SK-MEL-5 (cell line): ENCODE measurements at regions not wholly inside any gene's neighbourhood (a gene's known extent, or its start where the extent isn't known, plus 50 kb on each side); places are given as distances from the start of the nearest gene placed in this dataset.
"Not testable (repeated sequence)": the region's sequence is repeated elsewhere in the genome, so short reads cannot be mapped to it uniquely, and the experiment has no call there.

Experiments used
- DNase-seq: peaks from one replicate; pipeline ENCODE4 v3.0.0-alpha.2; 2016; ENCODE audit warnings: low read depth, low spot score
- in situ Hi-C: cut with HindIII; loops from 2 replicates; pipeline ENCODE4 v1.10.0; 2016; ENCODE audit warnings: low sequenced_read_pairs, high pct_unique_total_duplicates, low pct_unique_long_range_greater_than_20kb

DNA sequence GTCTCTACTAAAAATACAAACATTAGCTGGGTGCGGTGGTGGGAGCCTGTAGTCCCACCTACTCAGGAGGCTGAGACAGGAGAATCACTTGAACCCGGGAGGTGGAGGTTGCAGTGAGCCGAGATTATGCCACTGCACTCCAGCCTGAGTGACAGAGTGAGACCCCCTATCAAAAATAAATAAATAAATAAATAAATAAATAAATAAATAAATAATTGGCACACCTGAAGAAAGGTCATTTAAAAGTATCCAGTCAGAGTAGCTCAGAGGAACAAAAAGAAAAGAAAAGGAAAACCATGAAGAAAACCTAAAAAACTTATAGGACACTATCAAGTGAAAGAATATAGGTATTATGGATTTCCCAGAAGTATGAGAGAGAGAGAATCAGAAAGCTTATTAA, 330.1 kb upstream of the AR start:
- in situ Hi-C loops, DNase-seq: not testable (repeated sequence)

DNA sequence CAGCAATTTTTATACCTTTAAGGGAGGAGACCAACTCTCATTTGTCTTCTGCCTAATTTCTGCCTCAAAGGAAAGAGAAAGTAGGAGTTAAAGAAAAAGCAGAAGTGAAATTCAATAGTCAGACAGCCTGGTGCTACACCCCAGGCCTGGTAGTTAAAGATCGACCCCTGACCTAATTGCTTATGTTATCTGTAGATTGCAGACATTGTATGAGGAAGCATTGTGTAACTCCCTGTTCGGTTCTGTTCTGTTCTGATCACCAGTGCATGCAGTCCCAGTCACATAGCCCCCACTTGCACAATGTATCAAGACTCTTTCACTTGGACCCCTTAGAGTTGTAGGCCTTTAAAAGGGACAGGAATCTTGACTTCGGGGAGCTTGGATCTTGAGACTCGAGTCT, 335.9 kb upstream of the AR start:
- in situ Hi-C loops, result no loop called here
- no peak for DNase-seq

DNA sequence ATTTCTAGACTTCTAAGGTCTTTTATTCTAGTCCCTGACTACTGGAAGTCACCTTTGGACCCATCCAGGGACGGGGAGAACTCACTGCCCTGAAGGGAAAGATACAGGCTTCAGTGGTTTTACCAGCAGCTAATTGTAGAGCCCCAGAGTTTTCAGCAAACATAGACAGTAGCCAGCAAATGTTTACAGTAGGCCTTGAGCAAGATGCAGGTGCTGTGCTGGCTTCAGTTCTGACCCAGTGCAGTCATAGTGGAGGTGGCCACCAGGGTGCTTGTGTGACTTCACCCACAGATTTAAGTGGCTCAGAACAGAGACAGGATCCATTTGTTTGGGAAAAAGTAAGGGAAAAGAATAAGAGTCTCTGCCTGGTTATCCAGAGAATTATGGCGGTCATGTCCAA, 384.4 kb upstream of the AR start:
- DNase-seq, result no peak
- in situ Hi-C loops, result no loop called here

DNA sequence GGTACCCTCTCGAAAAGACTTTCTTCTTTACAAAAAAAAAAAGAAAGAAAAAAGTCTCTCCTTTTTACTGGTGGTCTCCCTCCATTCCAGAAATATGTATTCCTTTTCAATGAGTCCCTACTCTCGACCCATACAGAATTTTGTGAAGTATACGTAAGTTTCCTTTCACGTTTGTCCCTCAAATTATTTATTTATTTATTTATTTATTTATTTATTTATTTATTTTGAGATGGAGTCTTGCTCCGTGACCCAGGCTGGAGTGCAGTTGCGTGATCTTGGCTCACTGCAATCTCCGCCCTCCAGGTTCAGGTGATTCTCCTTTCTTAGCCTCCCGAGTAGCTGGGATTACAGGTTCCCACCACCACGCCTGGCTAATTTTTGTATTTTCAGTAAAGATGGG, 429.2 kb upstream of the AR start:
- in situ Hi-C loops, result no loop called here
- DNase-seq, result no peak

DNA sequence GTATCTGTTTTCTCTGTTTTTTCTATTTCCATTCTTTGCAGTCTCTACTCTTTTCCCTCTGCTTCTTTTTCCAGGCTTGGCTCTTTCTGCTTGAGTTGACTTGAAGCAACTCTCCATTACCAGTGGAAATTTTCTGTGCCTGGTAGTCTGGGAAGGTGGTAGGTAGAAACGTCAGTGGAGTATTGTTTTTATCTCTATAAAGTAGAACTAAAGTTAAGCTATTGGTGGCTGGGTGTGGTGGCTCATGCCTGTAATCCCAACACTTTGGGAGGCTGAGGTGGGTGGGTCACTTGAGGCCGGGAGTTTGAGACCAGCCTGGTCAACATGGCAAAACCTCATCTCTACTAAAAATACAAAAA, 438.1 kb upstream of the AR start:
- DNase-seq, result no peak
- in situ Hi-C loops, result no loop called here

DNA sequence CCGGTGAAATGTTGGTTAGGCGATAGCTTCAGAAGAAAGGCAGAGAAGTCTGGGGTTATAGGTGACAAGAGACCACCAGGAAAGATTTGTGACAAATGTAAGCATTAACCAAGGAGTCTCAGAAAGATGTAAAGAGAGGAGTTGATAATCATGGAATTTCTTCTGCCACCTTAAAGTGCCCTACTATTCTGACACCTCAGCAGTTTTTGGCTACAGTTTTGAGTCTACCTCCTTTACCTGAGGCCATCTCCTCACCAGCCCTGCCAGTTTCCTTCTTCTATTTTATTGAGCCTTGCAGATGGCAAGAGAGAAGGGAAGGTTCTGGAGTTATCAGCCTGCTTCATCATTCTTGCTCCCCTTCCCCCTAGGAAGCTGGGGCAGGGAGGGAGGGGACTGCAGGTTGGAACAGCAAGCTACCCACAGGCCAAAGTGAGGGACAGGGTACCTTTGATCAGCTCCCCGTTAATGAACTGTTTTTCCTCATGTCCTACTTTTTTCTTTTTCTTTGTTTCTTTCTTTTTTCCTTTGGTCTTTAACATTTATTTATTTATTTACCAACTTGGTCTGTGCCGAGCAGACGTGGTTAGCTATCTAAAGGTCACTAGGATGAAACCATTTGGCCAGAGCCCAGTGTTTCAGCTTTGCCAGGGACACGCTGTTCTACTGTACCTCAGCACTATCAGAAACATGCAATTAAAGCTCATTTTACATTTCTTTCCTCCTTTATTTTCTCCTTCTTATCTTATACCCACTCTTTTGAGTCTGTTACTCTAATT, 438.7 kb upstream of the AR start:
- in situ Hi-C loops, result no loop called here
- no peak for DNase-seq

DNA sequence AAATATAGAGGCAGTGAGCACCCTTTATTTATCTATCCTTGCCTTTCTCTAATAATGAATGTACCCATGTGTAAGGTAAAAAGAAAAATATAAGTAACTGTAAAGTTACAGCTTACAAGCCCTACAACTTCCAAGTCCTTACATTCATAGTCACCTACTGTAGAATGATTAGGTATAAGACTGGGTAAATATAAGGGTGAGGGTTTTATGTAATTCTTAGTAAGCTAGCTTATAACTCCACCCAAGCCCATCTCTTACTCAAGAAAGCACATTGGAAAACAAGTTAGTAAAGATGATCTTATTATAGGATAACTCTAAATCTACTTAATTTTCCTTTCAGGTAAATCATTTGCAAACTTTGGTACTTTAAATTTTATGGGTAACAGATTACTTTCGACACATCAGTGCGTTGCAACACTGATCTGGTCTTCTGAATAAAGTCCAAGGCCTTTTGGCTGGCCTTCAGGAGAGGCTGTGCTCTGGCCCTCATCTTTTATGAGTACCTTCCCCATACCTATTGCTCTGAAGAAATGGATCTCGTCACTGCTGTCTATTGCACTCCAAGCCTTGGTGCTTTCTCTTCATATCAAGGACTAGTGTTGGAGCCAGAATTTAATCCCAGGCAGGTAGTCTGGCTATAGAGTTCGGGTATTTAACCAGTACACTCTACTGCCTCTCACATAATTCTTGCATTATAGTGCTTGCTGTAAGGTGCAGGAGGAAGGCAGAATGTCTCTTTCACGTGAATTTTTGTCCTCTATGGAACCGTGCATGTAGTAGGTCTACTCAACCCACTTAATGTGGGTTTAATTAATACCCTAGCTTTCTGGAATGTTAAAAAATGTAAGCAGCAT, 443.6 kb upstream of the AR start:
- DNase-seq, result no peak
- in situ Hi-C loops, result no loop called here

DNA sequence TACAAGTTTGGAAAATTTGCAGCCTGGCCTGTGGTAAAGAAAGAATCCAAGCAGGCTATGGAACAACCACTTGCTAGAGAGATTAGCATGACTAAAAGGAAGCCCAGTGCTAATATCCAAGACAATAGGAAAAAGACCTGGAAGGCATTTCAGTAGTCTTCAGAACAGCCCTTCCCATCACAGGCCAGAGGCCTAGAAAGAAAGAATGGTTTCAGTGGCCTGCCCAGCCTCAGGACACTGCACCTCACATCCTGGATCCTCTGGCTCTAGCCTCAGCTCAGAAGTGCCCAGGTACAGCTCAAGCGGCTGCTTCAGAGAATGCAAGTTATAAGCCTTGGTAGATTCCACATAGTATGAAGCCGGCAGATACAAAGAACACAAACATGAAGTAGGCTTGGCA, 449.8 kb upstream of the AR start:
- DNase-seq, result no peak
- in situ Hi-C loops, result no loop called here

DNA sequence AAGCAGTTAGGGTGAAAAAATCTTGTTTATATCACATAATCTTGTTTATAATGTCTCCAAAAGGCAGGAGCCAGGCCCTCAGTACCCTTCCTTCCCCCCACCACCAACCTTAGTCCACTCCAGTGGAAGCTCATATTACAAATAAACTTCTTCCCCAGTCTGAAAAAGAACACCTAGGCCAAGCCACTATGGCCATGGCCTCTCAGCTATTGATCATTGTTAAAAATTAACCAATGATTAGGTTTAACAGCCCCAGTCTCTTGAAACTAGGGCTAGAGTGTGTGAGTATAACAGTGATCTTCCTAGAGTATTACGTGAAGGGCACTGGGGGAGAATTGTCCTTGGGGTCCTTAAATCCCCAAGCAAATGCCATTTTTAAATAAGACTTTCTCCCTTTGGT, 411.9 kb upstream of the EDA2R start:
- no peak for DNase-seq
- in situ Hi-C loops, result no loop called here

DNA sequence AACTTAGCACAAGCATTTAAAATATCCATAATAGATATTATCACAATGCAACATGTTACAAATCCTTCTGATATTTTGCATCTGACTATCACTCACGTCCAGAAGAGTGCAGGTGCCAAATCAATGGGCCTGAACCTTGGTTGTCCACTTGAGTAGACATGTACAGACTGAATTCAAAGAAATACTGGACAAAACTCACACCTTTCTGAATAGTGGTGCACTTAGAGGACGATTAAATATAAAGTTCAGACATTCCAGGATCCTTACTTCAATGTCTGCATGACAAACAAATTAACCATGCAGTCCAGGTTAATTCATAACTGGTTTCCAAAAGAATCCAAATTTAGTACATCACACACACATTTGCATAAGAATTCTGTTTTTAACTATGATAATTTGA, 406.0 kb upstream of the EDA2R start:
- no peak for DNase-seq
- in situ Hi-C loops, result no loop called here

DNA sequence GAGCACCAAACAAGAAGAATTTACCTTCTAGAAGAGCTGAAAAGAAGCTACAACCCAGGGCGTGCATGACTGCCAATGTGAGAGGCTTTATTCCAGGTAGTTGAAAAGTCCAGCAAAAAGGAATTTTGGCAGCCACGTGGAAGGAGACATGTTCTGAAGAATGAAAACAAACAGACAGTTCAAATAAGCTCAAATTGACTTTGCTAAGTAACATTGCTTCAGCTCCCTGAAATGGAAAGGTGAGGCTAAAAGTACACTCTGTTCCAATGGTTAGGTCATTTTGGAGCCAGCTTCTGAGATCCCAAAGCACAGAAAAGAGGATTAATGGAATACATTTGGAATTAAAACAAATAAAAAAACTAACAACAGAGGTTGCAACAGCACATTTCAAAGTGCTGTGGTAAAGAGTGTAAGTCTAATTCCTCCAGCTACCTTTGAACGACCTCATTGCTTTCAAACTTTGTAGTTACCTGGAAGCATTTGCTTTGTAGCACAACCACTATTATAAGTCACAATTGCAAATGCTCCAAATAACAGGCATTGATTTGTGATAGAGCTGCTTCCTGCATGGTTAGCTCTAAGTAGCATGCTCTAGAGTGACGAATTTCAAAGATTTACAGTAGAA, 405.3 kb upstream of the EDA2R start:
- no peak for DNase-seq
- in situ Hi-C loops, result no loop called here

DNA sequence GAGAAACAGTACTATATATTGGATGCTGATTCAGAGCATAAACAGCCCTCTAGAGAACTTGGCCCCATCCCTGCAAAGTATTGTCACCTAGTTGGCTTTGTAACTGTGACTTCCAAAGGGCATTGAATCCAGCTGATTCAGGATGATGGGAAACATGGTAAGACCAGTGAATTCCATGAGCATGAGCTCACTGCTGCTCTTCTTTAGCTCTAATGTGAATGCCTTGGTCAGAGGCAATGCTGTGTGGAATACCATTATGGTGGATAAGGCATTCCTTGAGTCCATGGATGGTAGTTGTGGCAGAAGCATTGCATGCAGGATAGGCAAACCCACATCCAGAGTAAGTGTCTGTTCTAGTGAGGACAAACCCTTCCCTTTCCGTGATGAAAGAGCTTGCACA, 365.6 kb upstream of the EDA2R start:
- DNase-seq, result no peak
- in situ Hi-C loops, result no loop called here

DNA sequence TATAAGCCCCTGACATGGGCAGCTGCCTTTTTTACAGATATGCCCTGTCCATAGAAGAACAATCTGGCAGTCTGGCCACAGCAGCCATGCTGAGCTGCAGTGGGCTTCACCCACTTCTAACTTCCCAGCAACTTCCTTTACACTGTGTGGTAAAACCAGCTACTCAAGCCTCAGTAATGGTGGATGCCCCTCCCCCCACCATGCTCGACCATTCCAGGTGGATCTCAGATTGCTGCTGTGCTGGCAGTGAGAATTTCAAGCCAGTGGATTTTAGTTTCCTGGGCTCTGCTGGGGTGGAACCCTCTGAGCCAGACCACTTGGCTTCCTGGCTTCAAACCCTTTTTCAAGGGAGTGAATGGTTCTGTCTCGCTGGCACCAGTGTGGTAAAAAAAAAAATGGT, 355.9 kb upstream of the EDA2R start:
- no peak for DNase-seq
- in situ Hi-C loops, result no loop called here

DNA sequence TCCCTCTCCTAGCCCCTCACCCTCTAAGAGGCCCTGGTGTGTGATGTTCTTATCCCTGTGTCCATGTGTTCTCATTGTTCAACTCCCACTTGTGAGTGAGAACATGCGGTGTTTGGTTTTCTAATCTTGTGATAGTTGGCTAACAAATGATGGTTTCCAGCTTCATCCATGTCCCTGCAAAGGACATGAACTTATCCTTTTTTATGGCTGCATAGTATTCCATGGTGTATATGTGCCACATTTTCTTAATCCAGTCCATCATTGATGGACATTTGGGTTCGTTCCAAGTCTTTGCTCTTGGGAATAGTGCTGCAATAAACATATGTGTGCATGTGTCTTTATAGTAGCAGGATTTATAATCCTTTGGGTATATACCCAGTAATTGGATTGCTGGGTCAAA, 353.2 kb upstream of the EDA2R start:
- DNase-seq, in situ Hi-C loops: not testable (repeated sequence)

DNA sequence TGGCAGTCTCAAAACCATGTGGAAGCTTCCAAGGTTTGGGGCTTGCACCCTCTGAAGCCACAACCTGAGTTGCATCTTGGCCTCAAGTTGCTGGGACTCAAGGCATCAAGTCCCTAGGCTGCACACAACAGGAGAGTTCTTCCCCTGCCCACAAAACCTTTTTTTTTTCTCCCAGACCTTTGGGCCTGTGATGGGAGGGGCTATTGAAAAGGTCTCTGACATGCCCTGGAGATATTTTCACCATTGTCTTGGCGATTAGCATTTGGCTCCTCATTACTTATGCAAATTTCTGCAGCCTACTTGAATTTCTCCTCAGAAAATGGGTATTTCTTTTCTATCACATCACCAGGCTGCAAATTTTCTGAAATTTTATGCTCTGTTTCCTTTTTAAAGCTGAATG, 349.5 kb upstream of the EDA2R start:
- in situ Hi-C loops, result no loop called here
- no peak for DNase-seq

DNA sequence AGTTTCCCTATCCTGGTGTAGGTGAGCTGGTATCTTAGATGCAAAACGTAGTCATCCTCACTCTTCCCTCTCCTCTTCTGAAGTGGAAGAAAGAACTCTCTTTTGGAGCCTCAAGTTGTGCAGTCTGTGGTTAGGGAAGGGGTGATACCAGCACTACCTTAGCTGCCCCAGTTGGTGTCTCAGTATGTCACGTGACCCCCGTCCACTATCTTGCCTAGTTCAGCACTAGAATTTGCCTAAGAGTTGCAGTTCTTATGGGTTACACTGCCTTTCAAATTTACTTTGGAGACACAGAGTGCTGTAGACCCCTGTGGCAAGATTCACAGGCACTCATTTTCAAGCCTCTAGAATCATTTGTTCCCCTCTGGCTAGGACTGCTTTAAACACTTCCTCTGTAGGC, 322.8 kb upstream of the EDA2R start:
- DNase-seq, result no peak
- in situ Hi-C loops, result no loop called here

DNA sequence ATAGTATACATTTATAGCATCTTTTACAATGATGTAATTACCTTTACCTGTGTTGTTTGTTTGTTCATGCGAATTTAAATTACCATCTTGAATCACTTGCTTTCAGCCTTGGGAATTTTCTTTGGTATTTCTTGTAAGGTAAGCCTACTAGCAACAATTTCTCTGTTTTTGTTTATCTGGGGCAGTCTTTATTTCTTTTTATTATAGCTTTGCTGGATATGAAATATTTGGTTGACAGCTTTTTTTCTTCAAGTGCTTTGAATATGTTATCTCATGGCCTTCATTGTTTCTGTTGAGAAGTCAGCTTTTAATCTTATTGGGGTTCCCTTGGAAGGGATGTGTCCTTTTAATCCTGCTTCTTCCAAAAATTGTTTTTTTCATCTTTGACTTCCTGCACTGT, 292.8 kb upstream of the EDA2R start:
- DNase-seq, result no peak

DNA sequence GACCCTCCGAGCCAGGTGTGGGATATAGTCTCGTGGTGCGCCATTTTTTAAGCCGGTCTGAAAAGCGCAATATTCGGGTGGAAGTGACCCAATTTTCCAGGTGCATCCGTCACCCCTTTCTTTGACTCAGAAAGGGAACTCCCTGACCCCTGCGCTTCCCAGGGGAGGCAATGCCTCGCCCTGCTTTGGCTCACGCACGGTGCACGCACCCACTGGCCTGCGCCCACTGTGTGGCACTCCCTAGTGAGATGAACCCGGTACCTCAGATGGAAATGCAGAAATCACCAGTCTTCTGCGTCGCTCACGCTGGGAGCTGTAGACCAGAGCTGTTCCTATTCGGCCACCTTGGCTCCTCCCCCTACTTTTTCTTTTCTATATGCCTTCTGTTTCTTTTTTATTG, 291.6 kb upstream of the EDA2R start:
- DNase-seq, in situ Hi-C loops: not testable (repeated sequence)

More for the DNA sequence above, 292.8 kb upstream of the EDA2R start:
- in situ Hi-C loops, result no loop called here

DNA sequence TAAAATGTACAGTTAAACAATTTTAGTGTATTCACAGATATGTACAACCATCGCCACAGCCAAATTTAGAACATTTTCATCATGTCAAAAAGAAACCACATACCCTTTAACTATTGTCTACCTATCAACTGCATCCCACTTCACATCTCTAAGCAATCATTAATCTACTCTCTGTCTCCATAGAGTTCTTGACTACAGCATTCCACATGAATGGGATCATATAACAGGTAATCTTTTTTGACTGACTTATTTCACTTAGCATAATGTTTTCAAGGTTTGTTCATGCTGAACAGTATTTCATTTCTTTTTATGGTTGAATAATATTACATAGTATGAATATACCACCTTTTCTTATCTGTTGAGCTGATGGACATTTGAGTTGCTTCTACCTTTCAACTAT, 281.4 kb upstream of the EDA2R start:
- in situ Hi-C loops, result no loop called here
- DNase-seq, result no peak
